Immature natural killer cell (primary cell): ENCODE measurements at regions not wholly inside any gene's neighbourhood (a gene's known extent, or its start where the extent isn't known, plus 50 kb on each side); places are given as distances from the start of the nearest gene placed in this dataset.
A peak's percentile ranks its signal among the peaks of the same experiment; 100 is the strongest.

Experiments
- DNase-seq, 3 donors: peaks; one replicate each; pipeline ENCODE4 v3.0.0; 2022; ENCODE audit warnings: mixed read lengths in 1 of 3
- H3K27ac Mint-ChIP-seq, 6 donors: one replicate each; pipeline ENCODE4 v1.8.0; 2020; ENCODE audit warnings: mixed read lengths in 6 of 6, mild to moderate bottlenecking in 5 of 6, inconsistent platforms in 4 of 6, moderate library complexity in 3 of 6
- H3K27me3 Mint-ChIP-seq, 3 donors: one replicate each; pipeline ENCODE4 v1.8.0; 2020 to 2021; ENCODE audit warnings: low read depth in 3 of 3, mild to moderate bottlenecking in 3 of 3, mixed read lengths in 3 of 3, moderate library complexity in 3 of 3, inconsistent platforms in 1 of 3
- H3K36me3 Mint-ChIP-seq, 3 donors: one replicate each; pipeline ENCODE4 v1.8.0; 2020; ENCODE audit warnings: mixed read lengths in 3 of 3, inconsistent platforms in 2 of 3, mild to moderate bottlenecking in 2 of 3
- H3K4me1 Mint-ChIP-seq, 2 donors: one replicate each; pipeline ENCODE4 v1.8.0; 2020; ENCODE audit warnings: inconsistent platforms in 2 of 2, mild to moderate bottlenecking in 2 of 2, mixed read lengths in 2 of 2, moderate library complexity in 1 of 2
- H3K4me3 Mint-ChIP-seq, 5 donors: one replicate each; pipeline ENCODE4 v1.8.0; 2020; ENCODE audit warnings: mild to moderate bottlenecking in 5 of 5, mixed read lengths in 5 of 5, inconsistent platforms in 3 of 5, moderate library complexity in 3 of 5
- H3K9me3 Mint-ChIP-seq, 6 donors: one replicate each; pipeline ENCODE4 v1.8.0; 2020; ENCODE audit warnings: mild to moderate bottlenecking in 6 of 6, mixed read lengths in 6 of 6, inconsistent platforms in 4 of 6, moderate library complexity in 3 of 6

DNA sequence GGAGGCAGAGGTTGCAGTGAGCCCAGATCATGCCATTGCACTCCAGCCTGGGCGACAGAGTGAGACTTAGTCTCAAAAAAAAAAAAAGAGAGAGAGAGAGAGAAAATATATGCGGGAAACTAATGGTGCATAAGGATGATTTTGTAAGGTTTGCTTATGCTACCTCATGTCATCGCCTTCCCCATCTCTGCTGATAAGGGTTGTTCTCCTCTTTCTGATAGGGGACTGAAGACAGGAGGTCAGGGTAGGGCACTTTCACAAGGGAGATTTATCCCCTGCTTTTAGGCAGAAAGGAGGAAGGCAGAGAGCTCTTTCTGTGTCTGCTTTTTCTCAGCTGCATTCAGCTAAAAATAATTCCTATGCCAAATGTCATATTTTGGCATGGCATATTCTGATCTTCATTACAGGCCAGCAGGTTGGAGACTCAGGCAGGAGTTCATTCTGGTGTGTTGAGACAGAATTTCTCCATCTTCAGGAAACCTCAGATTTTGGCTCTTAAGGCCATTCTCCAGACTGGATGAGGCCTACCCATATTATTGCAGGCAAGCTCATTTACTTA lies 220.2 kb downstream of the AUH start:
- Mint-ChIP-seq H3K27me3 (peaks cover 0 to 3% (median 2%) of the 10 kb centered on the region in 3 donors), H3K9me3 (no peaks in the 10 kb centered on the region), H3K4me3 (no peak overlapping the region), H3K27ac (peak overlapping the region in 1 of 6 donors; percentile 51), H3K36me3 (peaks cover 3 to 15% (median 5%) of the 10 kb centered on the region in 3 donors), H3K4me1 (peaks cover 27 to 35% of the 10 kb centered on the region in 2 donors)
- no peak for DNase-seq

GRCh38 chr9:91143162-91143561 lies 218.6 kb downstream of the AUH start:
- Mint-ChIP-seq H3K27me3 (peaks cover 0 to 3% (median 2%) of the 10 kb centered on the region in 3 donors), H3K4me3 (no peak overlapping the region)

DNA sequence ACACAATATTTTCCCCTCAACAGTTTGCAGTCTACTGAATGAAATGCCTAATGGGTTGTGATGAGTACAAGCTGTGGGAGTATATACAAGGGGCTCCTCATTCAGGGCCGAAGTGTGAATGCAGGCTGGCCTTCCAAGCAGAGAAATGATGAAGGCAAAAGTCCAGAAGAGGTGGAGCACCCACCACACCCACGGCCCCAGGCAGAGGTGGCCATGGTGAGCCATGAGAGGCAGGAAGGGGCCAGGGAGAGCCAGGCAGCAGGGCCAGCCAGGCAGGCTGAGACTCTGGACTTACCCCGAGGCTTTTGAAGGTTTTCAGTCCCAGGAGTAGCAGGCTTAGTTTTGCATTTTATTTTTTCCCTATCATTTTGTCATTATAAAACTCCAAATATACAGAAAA lies 218.1 kb downstream of the AUH start:
- no peak overlapping the region for H3K27ac Mint-ChIP-seq
- DNase-seq: no peak
- no peak overlapping the region for H3K4me3 Mint-ChIP-seq
- H3K36me3 Mint-ChIP-seq: peaks cover 3 to 19% (median 9%) of the 10 kb centered on the region in 3 donors
- peaks cover 0 to 3% (median 2%) of the 10 kb centered on the region in 3 donors for H3K27me3 Mint-ChIP-seq
- no peaks in the 10 kb centered on the region for H3K9me3 Mint-ChIP-seq
- peaks cover 33 to 37% of the 10 kb centered on the region in 2 donors for H3K4me1 Mint-ChIP-seq

More at GRCh38 chr9:91143162-91143561, 218.6 kb downstream of the AUH start:
- Mint-ChIP-seq H3K4me1 (peaks cover 30 to 35% of the 10 kb centered on the region in 2 donors), H3K27ac (no peak overlapping the region), H3K36me3 (peaks cover 3 to 18% (median 8%) of the 10 kb centered on the region in 3 donors), H3K9me3 (no peaks in the 10 kb centered on the region)
- no peak for DNase-seq

GRCh38 chr9:91144769-91145168 lies 216.9 kb downstream of the AUH start:
- Mint-ChIP-seq H3K4me3 (no peak overlapping the region), H3K9me3 (peaks cover 0 to 5% (median 0%) of the 10 kb centered on the region in 6 donors), H3K4me1 (peaks cover 39 to 44% of the 10 kb centered on the region in 2 donors), H3K27me3 (peaks cover 0 to 3% (median 2%) of the 10 kb centered on the region in 3 donors), H3K36me3 (peaks cover 6 to 19% (median 14%) of the 10 kb centered on the region in 3 donors), H3K27ac (peak overlapping the region in 2 of 6 donors; percentile 82 to 83)
- DNase-seq: no peak

- peaks cover 0 to 5% (median 0%) of the 10 kb centered on the region in 6 donors for H3K9me3 Mint-ChIP-seq
- H3K27me3 Mint-ChIP-seq: peaks cover 0 to 3% (median 2%) of the 10 kb centered on the region in 3 donors
- H3K36me3 Mint-ChIP-seq: peaks cover 10 to 19% (median 18%) of the 10 kb centered on the region in 3 donors
- H3K4me3 Mint-ChIP-seq: peak overlapping the region in 1 of 5 donors; percentile 51
- H3K4me1 Mint-ChIP-seq: peaks cover 45 to 50% of the 10 kb centered on the region in 2 donors
- DNase-seq: no peak
- H3K27ac Mint-ChIP-seq: peak overlapping the region in 4 of 6 donors; percentile 14 to 91 (median 78)
These were observed 216.2 kb downstream of the AUH start for GRCh38 chr9:91145496-91145895.

- peaks cover 55 to 61% of the 10 kb centered on the region in 2 donors for H3K4me1 Mint-ChIP-seq
- H3K4me3 Mint-ChIP-seq: peak overlapping the region in 1 of 5 donors; percentile 64
- peaks cover 0 to 5% (median 0%) of the 10 kb centered on the region in 6 donors for H3K9me3 Mint-ChIP-seq
- DNase-seq: no peak
- H3K36me3 Mint-ChIP-seq: peaks cover 7 to 19% (median 18%) of the 10 kb centered on the region in 3 donors
- H3K27me3 Mint-ChIP-seq: peaks cover 4 to 7% (median 7%) of the 10 kb centered on the region in 3 donors
- H3K27ac Mint-ChIP-seq: peak overlapping the region; percentile 2 to 87 (median 82)
These were observed 215.2 kb downstream of the AUH start for GRCh38 chr9:91146391-91147019.

DNA sequence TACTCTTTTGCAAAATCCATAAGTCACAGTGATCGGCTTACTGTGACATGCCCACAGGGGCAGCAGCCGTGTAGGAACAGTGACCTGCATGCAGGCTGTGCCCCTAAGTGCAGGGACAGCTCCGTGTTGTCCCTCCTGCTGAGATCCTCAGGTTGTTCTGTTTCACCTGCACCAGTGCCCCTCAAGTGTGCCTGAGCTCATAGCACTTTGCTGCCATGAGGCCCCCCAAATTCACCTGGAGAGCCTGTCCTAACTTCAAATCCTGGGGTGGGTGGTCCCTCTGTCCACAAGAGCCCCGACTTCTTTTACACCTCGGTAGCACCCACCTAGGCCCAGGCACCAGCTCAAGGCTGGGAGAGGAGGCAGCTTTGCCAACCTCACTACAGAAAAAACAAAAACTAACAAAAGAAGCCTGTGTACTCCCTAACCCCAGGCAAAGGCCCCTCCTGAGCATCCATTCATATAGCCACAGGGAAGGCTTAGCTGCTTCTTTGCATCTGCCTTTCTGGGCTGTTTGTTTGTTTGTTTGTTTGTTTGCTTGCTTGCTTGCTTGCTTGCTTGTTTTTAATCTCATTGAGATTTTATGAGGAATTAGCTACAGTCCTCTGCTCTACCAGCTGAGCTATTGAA lies 214.5 kb downstream of the AUH start:
- Mint-ChIP-seq H3K27me3 (peaks cover 4 to 7% (median 7%) of the 10 kb centered on the region in 3 donors), H3K27ac (peak overlapping the region; percentile 17 to 87 (median 82)), H3K36me3 (peaks cover 7 to 18% (median 13%) of the 10 kb centered on the region in 3 donors), H3K4me3 (peak overlapping the region in 1 of 5 donors; percentile 64), H3K4me1 (peaks cover 62 to 67% of the 10 kb centered on the region in 2 donors), H3K9me3 (peaks cover 0 to 5% (median 0%) of the 10 kb centered on the region in 6 donors)
- no peak for DNase-seq

- peak overlapping the region; percentile 69 to 87 (median 82) for H3K27ac Mint-ChIP-seq
- H3K4me3 Mint-ChIP-seq: peak overlapping the region in 2 of 5 donors; percentile 6 to 64
- peaks cover 73 to 79% of the 10 kb centered on the region in 2 donors for H3K4me1 Mint-ChIP-seq
These were observed 213.4 kb downstream of the AUH start for GRCh38 chr9:91148306-91148705.

DNA sequence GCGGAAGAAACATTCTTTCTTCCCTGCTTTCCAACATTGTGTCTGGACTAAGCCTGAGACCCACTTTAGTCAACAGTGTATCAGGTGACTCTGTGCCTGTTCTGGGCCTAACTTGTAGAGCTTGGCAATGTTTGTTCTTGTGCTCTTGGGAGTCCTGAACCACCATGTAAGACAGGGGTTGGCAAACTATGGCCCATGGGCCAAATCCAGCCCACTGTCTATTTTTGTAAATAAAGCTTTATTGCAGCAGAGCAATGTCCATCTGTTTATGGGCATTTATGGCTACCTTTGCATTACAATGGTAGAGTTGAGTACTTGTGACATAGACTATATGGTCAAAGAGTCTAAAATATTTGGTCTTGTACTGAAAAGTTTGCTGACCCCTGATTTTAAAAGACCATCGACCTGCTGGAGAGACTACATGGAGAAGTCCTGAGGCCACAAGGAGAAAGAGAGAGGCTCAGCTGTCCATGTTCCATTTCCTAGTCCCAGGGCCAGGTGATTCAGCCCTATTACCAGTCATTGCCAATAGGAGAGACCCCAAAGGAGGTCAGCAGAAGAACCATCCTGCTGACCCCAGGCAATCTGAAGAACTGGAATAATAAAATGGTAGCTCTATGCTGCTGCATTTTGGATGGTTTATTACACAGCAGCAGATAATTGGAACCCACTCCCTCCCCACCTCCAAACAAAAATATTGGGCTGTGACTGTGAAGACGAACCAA lies 211.3 kb downstream of the AUH start:
- H3K27ac Mint-ChIP-seq: peak overlapping the region; percentile 85 to 97 (median 93)
- peaks cover 6 to 25% (median 16%) of the 10 kb centered on the region in 3 donors for H3K36me3 Mint-ChIP-seq
- peak overlapping the region; percentile 62 to 83 (median 70) for H3K4me3 Mint-ChIP-seq
- no peak for DNase-seq
- H3K9me3 Mint-ChIP-seq: peaks cover 0 to 5% (median 0%) of the 10 kb centered on the region in 6 donors
- H3K4me1 Mint-ChIP-seq: peaks cover 83 to 94% of the 10 kb centered on the region in 2 donors
- H3K27me3 Mint-ChIP-seq: peaks cover 4 to 5% (median 4%) of the 10 kb centered on the region in 3 donors

More at GRCh38 chr9:91148306-91148705, 213.4 kb downstream of the AUH start:
- H3K9me3 Mint-ChIP-seq: peaks cover 0 to 5% (median 0%) of the 10 kb centered on the region in 6 donors
- H3K36me3 Mint-ChIP-seq: peaks cover 11 to 25% (median 11%) of the 10 kb centered on the region in 3 donors
- H3K27me3 Mint-ChIP-seq: peaks cover 4 to 7% (median 7%) of the 10 kb centered on the region in 3 donors
- DNase-seq: no peak

DNA sequence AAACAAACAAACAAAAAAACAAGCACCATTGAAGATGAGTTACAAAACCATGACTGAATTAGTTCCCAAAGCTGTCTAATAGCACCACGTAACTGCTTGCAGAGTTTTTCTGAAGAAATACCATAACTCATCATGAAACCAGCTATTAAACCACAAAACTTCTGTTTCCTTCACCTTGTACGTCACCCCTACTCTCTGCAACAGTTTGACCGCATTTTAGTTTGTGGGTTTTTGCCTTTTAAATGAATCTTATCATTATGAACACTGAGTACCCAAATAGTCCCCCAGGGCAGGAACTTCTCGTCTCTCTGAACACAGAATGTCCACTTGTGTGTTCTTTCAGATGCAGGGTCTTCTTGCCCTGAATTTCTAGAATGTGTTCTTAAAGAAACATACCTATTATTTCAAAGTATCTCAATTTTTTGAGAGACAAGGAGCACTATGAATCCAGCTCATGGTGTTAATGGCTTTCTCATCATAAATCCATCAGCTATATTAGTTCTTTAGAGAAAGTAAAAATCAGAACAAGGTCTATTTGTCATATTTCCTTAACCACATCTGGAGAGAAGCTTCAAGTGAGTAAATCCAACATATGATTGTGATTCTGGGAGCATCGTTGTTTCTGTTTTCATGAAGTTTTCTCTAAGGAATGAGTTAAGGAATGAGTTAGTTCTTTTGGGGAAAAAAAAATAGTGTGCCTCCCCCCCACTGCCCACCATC lies 210.6 kb downstream of the AUH start:
- peak; percentile 89 to 91 (median 89) for DNase-seq
- Mint-ChIP-seq H3K9me3 (peaks cover 0 to 5% (median 0%) of the 10 kb centered on the region in 6 donors), H3K27ac (peak overlapping the region; percentile 85 to 97 (median 93)), H3K4me1 (peaks cover 86 to 96% of the 10 kb centered on the region in 2 donors), H3K27me3 (peaks cover 4 to 5% (median 4%) of the 10 kb centered on the region in 3 donors), H3K4me3 (peak overlapping the region; percentile 62 to 83 (median 70)), H3K36me3 (peaks cover 4 to 24% (median 16%) of the 10 kb centered on the region in 3 donors)

DNA sequence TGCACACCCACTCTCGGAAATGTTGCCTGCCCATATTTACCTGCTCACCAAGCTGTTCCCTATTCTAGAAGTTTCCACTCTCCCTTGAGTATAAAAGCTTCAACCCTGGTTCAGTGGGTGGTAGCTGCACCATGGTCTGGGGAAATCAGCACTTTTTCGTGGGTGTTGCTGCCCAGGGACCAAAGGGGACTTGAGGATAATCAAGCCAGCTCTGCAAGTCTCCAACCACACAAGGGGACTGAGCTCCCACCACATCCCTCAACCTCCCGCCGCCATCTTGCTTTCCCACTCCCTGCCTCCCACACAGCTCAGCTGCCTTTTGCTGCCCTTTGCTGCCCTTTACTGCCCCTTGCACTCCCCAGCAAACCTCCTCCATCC lies 210.0 kb downstream of the AUH start:
- no peak for DNase-seq
- H3K9me3 Mint-ChIP-seq: peaks cover 0 to 5% (median 0%) of the 10 kb centered on the region in 6 donors
- peaks cover 4 to 5% (median 4%) of the 10 kb centered on the region in 3 donors for H3K27me3 Mint-ChIP-seq
- H3K27ac Mint-ChIP-seq: peak overlapping the region; percentile 85 to 97 (median 93)
- peaks cover 4 to 24% (median 16%) of the 10 kb centered on the region in 3 donors for H3K36me3 Mint-ChIP-seq
- peak overlapping the region; percentile 62 to 83 (median 70) for H3K4me3 Mint-ChIP-seq
- peaks cover 86 to 97% of the 10 kb centered on the region in 2 donors for H3K4me1 Mint-ChIP-seq

DNA sequence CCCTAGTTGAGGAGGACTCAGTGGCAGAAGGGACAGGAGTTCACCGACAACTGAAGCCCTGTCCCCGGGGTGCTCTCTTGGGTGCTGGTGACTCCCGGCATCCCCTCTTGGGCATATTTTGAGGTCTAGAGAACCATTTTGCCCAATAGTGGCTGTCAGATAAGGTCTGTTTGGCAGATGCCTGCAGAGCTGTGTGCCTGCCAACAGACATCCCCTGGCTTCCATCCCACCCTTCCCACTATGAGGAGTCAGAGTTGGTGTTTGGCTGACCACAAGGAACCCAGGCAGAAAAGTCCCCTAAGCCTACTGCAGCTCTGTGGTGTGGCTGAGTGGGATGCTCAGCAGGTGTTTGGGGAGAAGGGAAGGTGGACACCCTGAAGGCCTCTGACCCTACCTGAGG lies 207.0 kb downstream of the AUH start:
- Mint-ChIP-seq H3K9me3 (no peaks in the 10 kb centered on the region), H3K27me3 (peaks cover 4 to 5% (median 5%) of the 10 kb centered on the region in 3 donors), H3K27ac (peak overlapping the region in 5 of 6 donors; percentile 95 to 98 (median 97)), H3K36me3 (peaks cover 0 to 14% (median 13%) of the 10 kb centered on the region in 3 donors), H3K4me1 (peaks cover 75 to 89% of the 10 kb centered on the region in 2 donors), H3K4me3 (peak overlapping the region in 2 of 5 donors; percentile 59 to 70)
- DNase-seq: no peak
